ENCODE measurements at regions not wholly inside any gene's neighbourhood (a gene's known extent, or its start where the extent isn't known, plus 50 kb on each side); places are given as distances from the start of the nearest gene placed in this dataset.
"Not testable (repeated sequence)": the region's sequence is repeated elsewhere in the genome, so short reads cannot be mapped to it uniquely, and the experiment has no call there.

DNA sequence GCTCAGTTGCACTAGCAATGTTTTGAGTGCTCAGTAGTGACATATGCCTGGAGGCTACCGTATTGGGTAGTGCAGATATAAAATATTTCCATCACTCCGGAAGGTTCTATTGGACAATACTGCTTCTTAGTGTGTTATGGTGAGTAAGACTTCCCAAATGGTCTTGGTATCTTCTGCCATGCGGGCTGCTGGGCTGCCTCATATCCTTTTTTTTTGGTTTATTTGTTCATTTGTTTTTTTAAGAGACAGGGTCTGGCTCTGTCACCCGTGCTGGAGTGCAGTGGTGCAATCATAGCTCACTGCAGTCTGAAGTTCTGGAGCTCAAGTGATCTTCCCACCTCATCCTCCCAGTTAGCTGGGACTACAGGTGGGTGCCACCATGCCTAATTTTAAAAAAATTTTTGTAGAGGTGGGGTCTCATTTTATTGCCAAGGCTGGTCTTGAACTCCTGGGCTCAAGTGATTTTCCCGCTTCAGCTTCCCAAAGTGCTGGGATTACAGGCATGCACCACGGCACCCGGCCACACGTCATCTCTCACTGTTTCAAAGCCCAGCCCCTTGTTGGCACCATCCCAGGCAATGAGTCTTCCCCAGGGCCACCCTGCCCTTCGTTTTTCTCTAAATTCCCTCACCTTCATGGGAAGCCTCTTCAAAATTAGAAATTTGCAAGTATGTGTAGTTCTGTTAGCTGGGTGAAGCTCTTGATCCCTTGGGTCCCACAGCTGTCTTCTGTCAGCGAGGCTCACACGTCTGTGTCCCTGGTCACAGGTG, 111.0 kb upstream of the KLF14 start:
- peak in 1 of 2 donors; percentile 55 for ATAC-seq
- no peak for DNase-seq
- intact Hi-C loops (cut with DNase I), result no loop called here

DNA sequence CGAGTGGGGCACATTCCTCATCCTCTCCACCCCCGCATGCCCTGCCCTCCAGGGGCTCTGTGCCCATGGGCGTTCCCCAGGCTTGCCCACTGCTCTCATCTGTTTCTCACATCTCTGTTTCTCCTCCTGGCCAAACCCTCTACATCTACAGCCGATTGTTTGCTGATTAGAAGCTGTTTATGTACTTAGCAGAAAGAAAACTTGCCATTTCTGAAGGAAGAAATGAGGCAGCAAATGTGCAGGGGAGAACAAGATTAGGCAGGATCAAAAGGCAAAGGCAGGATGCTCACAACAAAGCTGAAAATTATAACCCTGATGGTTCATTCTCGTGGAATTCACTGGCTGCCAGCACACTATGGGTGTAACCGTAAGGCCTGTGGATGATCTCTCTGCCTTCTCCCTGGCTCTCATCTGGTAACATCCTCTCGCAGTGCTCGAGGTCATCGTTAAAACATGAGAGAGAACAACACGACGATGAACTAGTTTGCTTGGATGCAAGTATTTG, 111.6 kb upstream of the KLF14 start:
- ATAC-seq, result peak in 1 of 2 donors; percentile 88

DNA sequence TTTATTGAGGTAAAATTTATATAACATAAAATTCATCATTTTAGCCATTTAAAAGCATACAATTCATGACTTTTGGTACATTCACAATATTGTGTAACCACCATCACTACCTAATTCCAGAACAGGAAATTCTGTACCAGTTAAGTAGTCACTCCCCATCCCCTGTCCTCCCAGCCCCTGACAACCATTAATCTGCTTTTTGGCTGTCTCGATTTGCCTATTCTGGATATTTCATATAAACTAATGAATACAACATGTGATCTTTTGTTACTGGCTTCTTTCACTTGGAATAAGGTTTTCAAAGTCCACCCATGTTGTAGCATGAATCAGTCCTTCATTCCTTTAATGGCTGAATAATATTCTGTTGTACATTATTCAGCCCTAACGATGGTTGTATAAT, 115.6 kb upstream of the KLF14 start:
- DNase-seq, result no peak
- ATAC-seq, result no peak
- intact Hi-C loops (cut with DNase I), result no loop called here

More for the DNA sequence above, 111.6 kb upstream of the KLF14 start:
- intact Hi-C loops (cut with DNase I), result no loop called here
- DNase-seq, result no peak

DNA sequence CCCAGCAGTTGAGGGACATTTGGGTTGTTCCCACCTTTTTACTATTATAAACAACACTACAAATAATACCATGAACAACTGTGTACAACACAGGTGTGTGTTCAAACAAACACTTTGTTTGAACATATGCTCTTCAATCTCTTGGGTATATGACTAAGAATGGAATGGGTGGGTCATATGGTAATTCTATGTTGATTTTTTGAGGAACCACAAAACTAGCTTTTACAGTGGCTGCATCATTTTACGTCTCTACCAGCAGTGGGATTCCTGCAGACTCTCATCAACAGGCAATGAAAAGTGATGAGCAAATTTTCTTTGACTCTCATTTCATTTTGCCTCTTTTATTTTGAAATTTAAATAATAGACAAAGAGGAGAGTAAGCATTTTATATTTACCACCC, 116.9 kb upstream of the KLF14 start:
- no peak for DNase-seq
- ATAC-seq, result no peak
- intact Hi-C loops (cut with DNase I), result no loop called here

DNA sequence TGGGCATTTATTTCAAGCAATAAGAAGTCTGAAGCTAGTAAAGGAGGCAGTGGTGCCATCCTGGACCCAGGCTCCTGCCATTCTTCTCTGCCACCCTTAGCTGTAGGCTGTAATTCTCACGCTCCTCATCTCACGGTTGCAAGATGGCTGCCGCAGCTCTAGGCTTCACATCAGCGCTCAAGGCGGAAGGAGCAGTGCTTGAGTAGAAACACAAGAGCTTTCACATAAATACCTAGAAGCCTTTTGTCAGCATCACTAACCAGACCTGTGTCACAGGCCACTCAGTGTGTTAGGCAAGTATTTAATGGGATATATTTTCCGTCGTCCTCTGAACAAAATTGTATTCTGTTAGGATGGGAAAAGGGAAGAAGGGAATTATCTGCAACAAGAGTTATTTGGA, 118.9 kb upstream of the KLF14 start:
- intact Hi-C loops (cut with DNase I), result no loop called here
- DNase-seq (no peak), ATAC-seq (no peak)

DNA sequence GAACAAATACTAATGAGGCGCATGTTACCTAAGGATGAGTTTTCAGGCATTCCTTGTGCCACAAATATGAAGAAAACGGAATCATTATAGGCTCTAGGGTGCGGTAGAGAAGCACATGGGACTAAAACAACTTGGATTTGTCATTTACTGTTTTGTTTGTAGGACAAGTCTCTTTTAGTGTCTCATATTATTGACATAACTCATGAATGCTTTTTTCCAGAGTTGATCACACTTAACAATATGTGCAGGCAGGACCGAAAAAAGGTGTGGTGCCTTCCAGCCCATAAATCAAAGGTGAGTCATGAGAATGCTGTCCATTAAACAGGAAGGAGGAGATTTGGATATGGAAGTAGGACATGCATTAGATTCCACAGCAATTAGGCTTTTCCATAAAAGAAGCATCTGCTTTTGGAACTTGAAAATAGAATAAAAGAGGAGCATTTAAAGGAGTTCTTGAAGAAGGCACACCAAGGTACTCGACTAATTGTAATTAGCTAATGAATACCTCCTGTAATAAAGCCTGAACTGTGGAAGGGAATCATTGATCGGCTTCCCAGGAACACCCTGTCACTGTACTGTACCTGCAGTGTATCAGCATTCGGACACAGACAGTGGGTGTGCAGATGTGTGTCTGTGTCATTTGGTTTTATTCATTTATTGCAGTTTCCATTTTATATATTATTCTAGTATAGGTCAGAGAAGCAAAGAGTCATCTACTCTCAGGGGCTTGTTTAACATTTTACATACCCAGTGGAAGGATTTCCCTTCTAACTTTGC, 119.7 kb upstream of the KLF14 start:
- intact Hi-C loops (cut with DNase I), result no loop called here
- ATAC-seq, result peak in 1 of 2 donors; percentile 41
- no peak for DNase-seq

DNA sequence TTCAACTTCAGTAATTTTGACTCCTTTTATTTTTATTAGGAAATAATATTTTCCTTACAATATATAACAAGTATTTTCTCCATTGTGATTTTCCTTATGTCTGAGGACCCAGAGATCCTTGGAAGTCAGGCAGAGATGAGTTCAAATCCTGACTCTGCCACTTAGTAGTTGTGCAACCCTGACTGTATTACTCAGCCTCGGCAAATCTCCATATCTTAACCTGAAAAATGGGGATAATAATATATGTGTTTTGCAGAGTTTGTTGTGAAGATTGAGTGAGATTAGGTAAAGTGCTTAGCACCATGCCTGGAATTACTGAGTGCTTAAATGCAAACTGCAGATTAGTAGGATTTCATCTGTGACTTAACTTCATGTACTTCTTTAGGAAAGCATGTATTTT, 120.5 kb upstream of the KLF14 start:
- intact Hi-C loops (cut with DNase I), result no loop called here
- no peak for DNase-seq
- no peak for ATAC-seq

DNA sequence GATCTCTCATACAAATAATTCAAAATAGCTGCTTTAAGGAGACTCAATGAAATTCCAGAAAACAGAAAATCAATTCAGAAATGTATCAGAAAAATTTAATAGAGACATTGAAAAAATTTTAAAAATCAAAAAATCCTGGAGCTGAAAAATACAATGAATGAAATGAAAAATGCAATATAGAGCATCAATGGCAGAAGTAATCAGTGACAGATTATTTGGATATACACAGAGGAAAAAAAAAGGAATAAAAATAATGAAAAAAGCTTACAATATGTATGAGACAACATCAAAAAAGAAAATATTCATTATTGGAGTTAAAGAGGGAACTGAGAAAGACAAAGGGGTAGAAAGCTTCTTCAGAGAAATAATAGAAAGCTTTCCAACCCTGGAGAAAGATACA, 122.9 kb upstream of the KLF14 start:
- no peak for DNase-seq
- no peak for ATAC-seq
- intact Hi-C loops (cut with DNase I), result no loop called here

DNA sequence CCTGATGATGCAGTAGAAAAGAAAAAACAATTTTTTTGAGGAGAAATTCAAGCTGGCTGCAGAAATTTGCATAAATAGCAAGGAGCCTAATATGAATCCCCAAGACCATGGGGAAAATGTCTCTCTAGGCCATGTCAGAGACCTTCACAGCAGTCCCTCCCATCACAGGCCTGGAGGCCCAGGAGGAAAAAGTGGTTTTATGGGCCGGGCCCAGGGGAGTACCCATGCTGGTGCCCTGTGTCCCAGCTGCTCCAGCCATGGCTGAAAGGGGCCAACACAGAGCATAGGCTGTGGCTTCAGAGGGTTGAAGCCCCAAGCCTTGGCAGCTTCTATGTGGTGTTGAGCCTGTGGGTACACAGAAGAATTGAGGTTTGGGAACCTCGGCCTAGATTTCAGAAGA, 126.8 kb upstream of the KLF14 start:
- ATAC-seq; DNase-seq; intact Hi-C loops (cut with DNase I): not testable (repeated sequence)

DNA sequence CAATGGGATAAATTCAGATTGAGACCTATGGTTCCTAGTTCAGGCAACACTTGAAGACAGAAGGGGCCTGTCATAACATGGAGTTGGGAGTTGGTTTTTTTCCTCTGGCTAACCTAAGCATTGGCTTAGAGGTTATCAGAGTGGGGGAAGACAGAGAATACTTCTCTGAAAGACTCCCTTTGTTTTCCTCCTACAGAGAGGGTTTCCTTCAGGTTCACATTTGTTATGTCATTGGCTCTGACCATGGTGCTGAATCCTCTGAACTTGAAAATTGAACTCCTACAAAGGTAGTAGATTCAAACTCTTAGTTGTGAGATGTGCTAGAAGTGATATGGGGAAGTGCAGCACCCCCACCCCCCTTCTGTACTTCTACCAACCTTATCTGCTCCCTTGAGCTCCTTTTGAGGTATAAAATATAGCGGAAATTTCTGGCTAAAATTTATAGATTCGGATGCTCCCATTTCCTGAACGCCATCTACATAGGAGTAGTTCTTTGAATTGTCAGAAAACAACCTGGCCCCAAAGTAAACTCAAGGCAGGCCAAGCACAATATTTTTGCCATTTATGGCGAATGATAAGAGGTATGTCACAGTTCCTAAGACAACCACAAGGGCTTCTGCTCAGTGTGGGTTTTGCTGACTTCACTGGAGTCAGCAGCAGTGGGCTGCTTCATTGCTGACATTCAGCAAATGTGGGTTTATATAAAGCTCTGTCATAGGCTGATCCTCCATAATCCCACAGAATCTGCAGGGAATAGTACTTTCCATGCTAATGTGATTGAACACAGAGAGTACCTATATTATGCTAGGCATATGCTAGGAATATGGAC, 131.6 kb upstream of the KLF14 start:
- intact Hi-C loops (cut with DNase I), result no loop called here
- DNase-seq, result no peak
- ATAC-seq, result no peak

DNA sequence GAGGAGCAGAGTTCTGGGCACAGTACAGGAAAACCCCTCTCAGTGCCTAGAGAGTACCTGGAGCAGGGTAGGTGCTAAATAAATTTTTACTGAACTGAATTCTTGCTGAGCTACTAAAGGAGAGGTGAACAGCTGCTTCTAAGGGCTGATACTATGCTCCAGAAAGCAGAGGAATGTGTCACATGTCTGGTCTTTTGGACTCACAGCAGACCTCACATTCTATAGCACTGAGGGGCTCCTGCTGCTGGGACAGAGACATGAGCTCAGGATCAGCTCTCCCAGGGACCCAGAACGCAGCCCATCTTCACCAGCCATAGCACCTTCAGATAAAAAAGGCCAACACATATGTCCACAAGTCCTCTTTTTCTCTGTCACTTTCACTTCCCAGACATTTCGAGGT, 133.0 kb upstream of the KLF14 start:
- no peak for DNase-seq
- intact Hi-C loops (cut with DNase I), result no loop called here
- no peak for ATAC-seq

DNA sequence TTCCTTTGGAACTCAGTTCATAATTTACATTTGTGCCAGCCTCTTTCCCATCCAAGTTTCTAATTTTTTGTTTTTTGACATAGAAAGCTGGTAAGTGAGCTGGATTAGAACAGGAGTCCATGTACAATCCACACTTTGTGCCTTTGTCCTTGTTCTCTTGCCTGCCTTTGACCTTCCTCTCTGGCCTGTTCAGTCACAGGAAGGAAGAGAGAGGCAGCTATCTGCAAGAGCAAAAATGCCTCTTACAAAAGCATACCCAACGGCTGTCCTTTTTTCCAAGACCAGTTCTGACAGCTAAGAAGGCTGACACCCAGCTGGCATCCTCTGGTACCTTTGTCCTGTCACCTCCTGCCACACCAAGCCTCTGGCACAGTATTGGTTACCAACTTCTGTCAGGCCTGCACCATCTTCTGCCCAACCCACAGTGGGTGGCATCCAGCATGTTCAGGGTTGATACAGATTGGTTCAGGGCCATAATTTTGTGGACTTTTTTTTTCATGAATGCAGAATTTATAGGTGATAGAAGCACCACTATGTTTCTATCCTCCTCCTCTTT, 133.7 kb upstream of the KLF14 start:
- DNase-seq, result no peak
- intact Hi-C loops (cut with DNase I), result no loop called here

DNA sequence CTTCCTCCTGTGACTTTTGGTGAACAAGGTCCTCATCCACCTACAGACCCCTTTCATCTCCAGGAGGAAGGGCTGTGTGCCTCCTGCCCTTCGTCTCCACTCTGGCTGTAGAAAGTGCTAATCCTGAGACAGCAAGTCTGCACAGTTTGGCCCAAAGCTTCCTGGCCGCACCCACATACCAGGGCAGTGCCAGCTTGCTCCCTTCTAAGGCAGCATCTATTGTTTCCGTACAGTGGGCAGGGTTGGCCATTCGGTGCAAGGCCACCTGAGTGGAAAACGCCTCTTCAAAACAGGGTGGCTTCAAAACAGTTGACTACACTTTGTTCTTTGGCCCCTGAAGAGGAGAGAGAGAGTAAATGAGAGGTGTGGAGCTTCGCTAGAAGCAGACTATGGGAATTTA, 134.1 kb upstream of the KLF14 start:
- no peak for DNase-seq
- no peak for ATAC-seq
- intact Hi-C loops (cut with DNase I), result no loop called here

More for the DNA sequence above, 133.7 kb upstream of the KLF14 start:
- ATAC-seq, result peak in 1 of 2 donors; percentile 18

DNA sequence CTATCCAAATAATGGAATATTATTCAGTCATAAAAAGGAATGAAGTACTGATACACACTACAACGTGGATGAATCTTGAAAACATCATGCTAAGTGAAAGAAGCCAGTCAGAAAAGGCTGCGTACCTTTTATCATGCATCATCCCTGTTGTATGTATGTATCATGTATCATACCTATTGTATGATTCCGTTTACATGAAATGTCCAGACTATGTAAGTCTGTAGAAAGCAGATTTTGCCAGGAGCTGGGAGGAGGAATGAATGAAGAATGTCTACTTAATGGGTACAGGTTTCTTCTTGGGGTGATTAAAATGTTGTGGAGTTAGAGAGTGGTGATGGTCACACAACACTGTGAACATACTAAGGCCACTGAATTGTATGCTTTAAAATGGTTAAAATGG, 135.9 kb upstream of the KLF14 start:
- no peak for DNase-seq
- ATAC-seq, result no peak
- intact Hi-C loops (cut with DNase I), result no loop called here

DNA sequence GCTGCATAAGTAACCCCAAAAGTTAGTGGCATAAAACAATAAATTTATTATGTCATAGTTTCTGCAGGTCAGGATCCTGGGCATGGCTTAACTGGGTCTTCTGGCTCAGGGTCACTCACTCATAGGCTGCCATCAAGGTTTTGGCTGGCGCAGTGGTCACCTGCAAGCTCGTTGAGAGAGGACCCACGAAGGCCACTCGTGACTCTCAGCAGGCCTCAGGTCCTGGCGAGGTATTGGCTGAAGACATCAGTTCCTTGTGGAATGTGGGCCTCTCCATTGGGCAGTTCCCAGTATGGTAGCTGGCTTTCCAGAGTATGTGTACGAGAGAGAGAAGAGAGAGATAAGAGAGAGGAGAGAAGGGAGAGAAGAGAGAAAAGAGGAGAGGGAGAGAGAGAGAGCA, 138.3 kb upstream of the KLF14 start:
- intact Hi-C loops (cut with DNase I), result no loop called here
- ATAC-seq (no peak), DNase-seq (no peak)

DNA sequence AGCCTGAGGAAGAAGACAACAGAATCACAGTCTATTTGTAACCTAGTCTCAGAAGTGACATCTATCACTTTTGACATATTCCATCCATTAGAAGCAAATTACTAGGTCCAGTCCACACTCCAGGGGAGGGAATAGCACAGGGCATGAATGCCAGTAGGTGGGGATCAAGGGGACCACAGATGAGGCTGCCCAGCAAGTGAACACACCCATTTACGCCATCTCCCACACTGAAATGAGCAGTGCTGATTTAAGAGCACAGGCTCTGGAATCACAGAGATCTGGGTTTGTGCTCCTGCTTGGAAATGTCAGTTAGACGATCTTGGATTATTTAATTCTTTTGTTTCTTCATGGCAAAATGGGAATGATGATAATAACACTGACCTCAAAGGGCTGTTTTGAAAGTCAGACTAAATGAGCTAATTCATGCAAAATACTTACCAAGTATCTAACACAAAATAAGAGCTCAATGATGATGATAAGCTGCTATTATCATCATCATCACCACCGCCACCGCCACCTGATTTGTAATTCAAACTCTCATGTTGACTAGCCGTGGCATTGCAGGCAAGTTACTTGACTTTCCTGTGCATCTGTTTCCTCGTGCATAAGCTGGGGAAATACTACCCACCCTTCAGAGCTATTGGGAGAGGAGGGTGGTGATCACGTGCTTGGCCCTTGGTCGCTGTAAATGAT, 138.9 kb upstream of the KLF14 start:
- no peak for DNase-seq
- no peak for ATAC-seq
- intact Hi-C loops (cut with DNase I), result no loop called here

DNA sequence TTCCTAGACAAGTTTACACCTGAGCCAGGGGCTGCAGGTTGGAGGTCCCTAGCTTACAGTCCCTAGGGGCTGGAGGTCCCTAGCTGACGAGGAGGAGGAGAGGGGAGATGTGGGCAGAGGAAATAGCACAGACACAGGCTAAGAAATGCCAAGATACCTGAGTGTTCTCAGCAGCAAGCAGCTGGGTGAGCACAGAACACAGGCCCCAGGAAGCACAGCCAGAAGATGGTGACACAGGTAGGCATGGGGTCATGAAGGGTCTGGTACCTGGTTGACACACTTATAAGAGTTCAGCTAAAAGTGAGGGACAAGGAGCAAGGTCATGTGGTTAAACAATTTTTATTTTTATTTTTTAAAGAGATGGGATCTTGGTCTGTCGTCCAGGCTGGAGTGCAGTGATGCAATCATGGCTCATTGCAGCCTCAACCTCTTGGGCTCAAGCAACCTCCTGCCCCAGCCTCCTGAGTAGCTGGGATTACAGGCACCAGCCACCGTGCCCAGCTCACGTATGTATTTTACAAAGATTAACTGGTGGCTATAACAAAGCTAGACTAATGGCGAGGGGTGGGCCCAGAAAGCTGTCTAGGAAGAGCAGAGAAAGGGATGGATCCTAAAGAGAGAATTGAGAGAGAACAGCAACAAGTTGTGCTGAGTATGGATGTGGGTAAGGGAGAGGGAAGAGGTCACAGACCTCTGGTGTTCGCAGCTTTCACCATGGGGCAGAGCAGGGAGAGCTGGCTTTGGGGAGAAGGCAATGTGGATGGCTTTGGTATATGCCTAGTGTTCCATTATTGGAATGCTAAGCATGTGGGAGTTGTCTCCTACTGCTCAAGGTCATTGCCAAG, 140.3 kb upstream of the KLF14 start:
- peak in 1 of 2 donors; percentile 13 for ATAC-seq
- DNase-seq, result no peak
- intact Hi-C loops (cut with DNase I), result no loop called here

DNA sequence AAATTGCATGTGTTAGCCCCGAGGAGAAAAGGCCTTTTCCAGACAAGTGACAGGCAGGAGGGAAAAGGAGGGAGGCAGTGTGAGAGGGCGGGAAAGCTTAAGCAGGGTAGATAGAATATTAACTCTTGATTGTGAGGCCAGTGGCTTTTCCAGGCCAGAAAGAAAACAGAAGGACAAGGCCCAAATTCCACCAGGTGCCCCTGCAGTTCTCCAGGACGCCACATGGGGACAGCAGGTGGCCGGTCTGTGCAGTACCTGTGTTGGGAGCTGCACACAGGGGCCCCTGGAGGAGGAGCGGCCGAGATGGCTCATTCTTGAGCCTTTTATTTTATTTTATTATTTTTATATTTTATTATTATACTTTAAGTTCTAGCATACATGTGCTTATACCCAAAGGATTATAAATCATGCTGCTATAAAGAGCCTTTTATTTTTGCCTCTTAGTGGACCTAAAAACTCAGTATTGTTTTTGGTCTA, 141.3 kb upstream of the KLF14 start:
- intact Hi-C loops (cut with DNase I), result no loop called here
- ATAC-seq (peak; percentile 44 to 75), DNase-seq (no peak)
